B cell (primary cell): ENCODE measurements at regions not wholly inside any gene's neighbourhood (a gene's known extent, or its start where the extent isn't known, plus 50 kb on each side); places are given as distances from the start of the nearest gene placed in this dataset.

ENCODE experiments used
- CTCF ChIP-seq: fragments of 200-600 bp; IDR thresholded peaks from one replicate; pipeline ENCODE4 v1.8.0; 2022; ENCODE audit warnings: antibody characterized with exemption, mild to moderate bottlenecking
- EZH2 ChIP-seq: IDR thresholded peaks from 2 replicates; pipeline ENCODE4 v1.6.1; 2012; ENCODE audit warnings: borderline replicate concordance, low read depth, mild to moderate bottlenecking, moderate library complexity, low read length; ENCODE audit not compliant: insufficient read depth, poor library complexity, severe bottlenecking

GRCh38 chr1:55530749-55531478 is 315.8 kb upstream of the USP24 start:
- TF ChIP-seq CTCF (no peak), EZH2 (no peak)
